Activated CD8-positive, alpha-beta memory T cell treated with anti-CD3 and anti-CD28 coated beads, Interleukin-2, amount 10 ng/mL, durations not matched to agents 7 days and 5 days (primary cell): ENCODE measurements at regions not wholly inside any gene's neighbourhood (a gene's known extent, or its start where the extent isn't known, plus 50 kb on each side); places are given as distances from the start of the nearest gene placed in this dataset.

ENCODE experiments used
- ATAC-seq: fragments of 150-1000 bp; cut with Tn5 transposase; one replicate; pipeline ENCODE4 v1.10.0; 2021; ENCODE audit warnings: moderate library complexity
- CTCF ChIA-PET: fragments of 350-600 bp; sonication (Branson Sonifier 250); formaldehyde crosslinking; loops from one replicate; lab custom pipeline; 2021; ENCODE audit warnings: antibody characterized with exemption; lab: Charles Lee
- DNase-seq: peaks from one replicate; pipeline ENCODE4 v3.0.0-alpha.2; 2020
- H3K27ac Mint-ChIP-seq: one replicate; pipeline ENCODE4 v1.8.0; 2021; ENCODE audit warnings: mild to moderate bottlenecking, mixed read lengths
- H3K27me3 Mint-ChIP-seq: one replicate; pipeline ENCODE4 v1.8.0; 2021; ENCODE audit warnings: mixed read lengths
- H3K36me3 Mint-ChIP-seq: one replicate; pipeline ENCODE4 v1.8.0; 2021; ENCODE audit warnings: mild to moderate bottlenecking, mixed read lengths
- H3K4me1 Mint-ChIP-seq: one replicate; pipeline ENCODE4 v1.8.0; 2021; ENCODE audit warnings: mixed read lengths
- H3K4me3 Mint-ChIP-seq: one replicate; pipeline ENCODE4 v1.8.0; 2021; ENCODE audit warnings: mild to moderate bottlenecking, moderate library complexity, mixed read lengths
- H3K9me3 Mint-ChIP-seq: one replicate; pipeline ENCODE4 v1.8.0; 2022; ENCODE audit warnings: low read depth, mixed read lengths

DNA sequence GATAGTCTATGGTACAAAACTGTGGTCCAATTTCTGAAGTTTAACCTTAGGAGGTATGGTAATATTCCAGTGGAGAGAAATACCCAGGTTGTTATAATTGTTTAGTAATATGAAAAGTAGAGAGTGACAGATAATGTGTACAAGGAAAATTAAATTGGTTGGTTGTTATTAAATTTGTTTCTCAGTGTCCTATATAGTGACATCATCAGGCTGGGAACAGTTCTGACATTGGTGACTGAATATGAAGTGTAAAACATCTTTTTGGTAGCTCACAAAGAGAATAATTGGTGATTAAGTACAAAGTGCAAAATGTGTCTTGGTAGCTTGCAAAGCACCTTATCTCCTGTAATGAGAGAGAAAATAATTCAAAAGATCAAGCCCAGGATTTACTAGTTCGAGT lies 1806.1 kb upstream of the CDH6 start:
- H3K27me3 Mint-ChIP-seq, result no peaks in the 10 kb centered on the region
- H3K9me3 Mint-ChIP-seq, result peaks cover 10% of the 10 kb centered on the region
- CTCF ChIA-PET, result no interaction called here
- no peaks in the 10 kb centered on the region for H3K4me1 Mint-ChIP-seq
- H3K4me3 Mint-ChIP-seq, result no peak overlapping the region
- no peaks in the 10 kb centered on the region for H3K36me3 Mint-ChIP-seq
- H3K27ac Mint-ChIP-seq, result no peak overlapping the region
- no peak for ATAC-seq
- no peak for DNase-seq

DNA sequence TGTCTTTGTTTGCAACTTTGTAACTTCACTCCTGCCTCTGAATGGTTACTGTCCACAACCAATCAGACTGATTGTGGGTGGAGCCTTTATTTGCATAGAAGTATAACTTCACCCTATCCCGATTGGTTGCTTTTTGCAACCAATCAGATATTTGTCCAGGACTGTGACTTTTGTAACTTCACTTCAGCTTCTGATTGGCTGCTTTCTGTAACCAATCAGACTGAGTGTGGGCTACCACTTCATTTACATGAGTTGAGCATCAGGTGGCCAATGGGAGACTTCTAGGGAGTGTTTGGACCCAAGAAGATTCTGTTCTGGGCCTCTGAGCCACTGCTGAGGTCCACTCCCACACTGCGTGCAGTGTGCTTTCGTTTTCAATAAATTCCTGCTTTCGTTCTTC lies 1810.7 kb upstream of the CDH6 start:
- Mint-ChIP-seq H3K36me3 (no peaks in the 10 kb centered on the region), H3K27ac (no peak overlapping the region), H3K9me3 (peaks cover 5% of the 10 kb centered on the region), H3K4me1 (no peaks in the 10 kb centered on the region), H3K27me3 (no peaks in the 10 kb centered on the region), H3K4me3 (no peak overlapping the region)
- no peak for ATAC-seq
- CTCF ChIA-PET, result no interaction called here
- DNase-seq, result no peak

DNA sequence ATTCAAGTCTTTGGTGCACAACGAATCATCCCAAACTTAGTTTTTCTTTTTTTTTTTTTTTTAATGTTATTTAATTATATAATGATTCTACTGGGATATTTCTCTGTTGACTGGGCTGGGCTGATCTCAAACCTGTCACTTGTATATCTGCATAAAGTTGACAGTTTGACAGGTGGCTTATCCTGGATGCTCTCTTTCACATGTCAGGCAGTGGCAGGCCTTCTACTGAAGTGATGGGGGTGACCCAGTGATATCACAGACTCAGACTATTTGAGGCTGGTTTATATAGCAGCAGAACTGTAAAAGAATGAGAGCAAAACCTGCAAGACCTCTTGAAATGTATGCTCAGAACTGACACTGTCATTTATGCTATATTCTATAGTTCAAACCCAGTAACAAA lies 1813.5 kb upstream of the CDH6 start:
- Mint-ChIP-seq H3K36me3 (no peaks in the 10 kb centered on the region), H3K4me3 (no peak overlapping the region), H3K9me3 (peaks cover 5% of the 10 kb centered on the region), H3K27ac (no peak overlapping the region), H3K4me1 (no peaks in the 10 kb centered on the region), H3K27me3 (no peaks in the 10 kb centered on the region)
- DNase-seq (no peak), ATAC-seq (no peak)
- CTCF ChIA-PET, result interaction anchor here (1.1 kb wide), 1 partner anchor 14 kb away, joined by 3 read pairs; no protein-coding TSS in a partner anchor

DNA sequence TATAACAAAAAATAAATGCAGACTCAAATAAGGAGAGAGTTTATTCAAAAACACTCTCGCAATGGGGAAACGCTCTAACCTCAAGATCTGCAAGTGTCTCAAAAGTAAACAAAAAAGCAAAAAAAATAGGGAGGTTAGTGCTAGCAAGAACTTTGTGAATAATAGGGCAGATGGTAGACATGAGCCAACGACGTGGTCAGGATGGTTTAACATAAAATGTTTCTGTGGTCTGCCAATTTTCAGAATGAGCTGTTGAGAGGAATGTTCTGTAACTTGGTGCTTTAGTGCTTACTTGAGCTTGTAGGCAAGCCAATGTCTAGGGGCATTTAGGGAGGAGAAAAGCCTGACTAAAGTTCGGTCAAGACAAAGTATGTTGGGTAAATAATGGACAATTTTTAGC lies 1813.9 kb upstream of the CDH6 start:
- DNase-seq (no peak), ATAC-seq (no peak)
- peaks cover 5% of the 10 kb centered on the region for H3K9me3 Mint-ChIP-seq
- CTCF ChIA-PET, result no interaction called here
- no peaks in the 10 kb centered on the region for H3K4me1 Mint-ChIP-seq
- no peak overlapping the region for H3K27ac Mint-ChIP-seq
- no peak overlapping the region for H3K4me3 Mint-ChIP-seq
- no peaks in the 10 kb centered on the region for H3K36me3 Mint-ChIP-seq
- no peaks in the 10 kb centered on the region for H3K27me3 Mint-ChIP-seq

DNA sequence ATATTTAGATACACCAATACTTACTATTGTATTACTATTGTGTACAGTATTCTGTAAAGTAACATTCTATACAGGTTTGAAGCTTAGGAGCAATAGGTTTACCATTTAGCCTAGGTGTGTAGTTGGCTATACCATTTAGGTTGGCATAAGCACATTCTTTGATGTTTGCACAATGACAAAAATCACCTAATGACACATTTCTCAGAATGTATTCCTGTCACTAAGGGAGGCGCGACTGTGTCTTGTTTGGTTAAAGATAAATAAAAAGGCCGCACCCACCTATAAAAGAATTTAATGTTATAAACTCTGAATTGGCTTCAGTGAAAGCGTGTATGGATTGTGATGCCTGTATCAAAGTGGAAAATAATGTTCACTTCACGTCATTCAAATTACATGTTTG lies 1815.4 kb upstream of the CDH6 start:
- DNase-seq, result no peak
- no peaks in the 10 kb centered on the region for H3K27me3 Mint-ChIP-seq
- ATAC-seq, result no peak
- H3K9me3 Mint-ChIP-seq, result peaks cover 5% of the 10 kb centered on the region
- no peaks in the 10 kb centered on the region for H3K4me1 Mint-ChIP-seq
- CTCF ChIA-PET, result no interaction called here
- H3K27ac Mint-ChIP-seq, result no peak overlapping the region
- H3K4me3 Mint-ChIP-seq, result no peak overlapping the region
- H3K36me3 Mint-ChIP-seq, result no peaks in the 10 kb centered on the region

DNA sequence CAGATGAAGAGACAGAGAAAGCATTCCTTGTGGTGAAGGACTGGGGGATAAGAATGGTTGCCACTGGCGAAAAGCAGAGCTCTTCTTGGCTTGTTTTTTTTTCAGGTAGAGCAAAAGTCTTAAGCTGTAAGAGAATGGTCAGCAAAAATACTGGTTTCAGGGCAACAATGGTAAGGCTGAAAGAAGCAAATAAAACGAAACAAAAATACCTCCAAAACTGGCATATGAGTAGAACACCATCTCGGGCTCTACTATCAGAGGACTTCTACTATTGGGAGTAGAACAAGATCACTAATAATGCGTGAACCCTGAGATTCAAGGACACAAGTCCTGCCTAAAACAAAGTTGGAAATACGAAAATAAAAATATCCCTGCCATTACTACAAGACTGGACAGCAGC lies 1823.2 kb upstream of the CDH6 start:
- no peak overlapping the region for H3K4me3 Mint-ChIP-seq
- CTCF ChIA-PET, result no interaction called here
- H3K36me3 Mint-ChIP-seq, result no peaks in the 10 kb centered on the region

DNA sequence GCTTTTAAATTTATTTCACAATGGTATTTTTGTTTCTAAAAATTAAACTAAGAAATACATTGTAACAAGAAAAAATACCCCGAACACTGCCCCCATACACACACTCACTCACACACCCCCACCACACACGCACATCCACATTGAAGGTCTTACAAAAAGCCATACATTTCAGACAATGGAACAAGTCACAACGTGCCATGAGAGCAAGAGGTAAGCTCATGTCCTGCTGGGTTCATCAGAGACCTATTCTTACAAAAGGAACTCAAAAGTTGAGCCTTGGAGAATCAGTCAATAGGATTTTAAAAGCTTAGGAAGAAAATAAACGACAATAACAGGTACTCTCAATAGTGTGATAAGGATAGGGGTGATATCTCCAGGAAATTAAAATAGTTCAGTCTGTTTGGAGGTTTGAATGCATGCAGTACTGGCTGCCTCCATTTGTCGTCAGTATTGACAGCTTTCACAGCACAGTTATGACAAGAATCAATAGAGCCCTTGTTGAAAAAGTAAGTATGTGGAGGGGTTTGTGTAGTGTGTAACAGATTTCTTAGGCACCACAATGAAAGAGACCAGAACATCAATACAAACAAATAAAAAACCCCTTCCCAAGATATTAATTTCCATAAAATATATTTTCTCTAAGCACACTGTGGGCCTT lies 1826.2 kb upstream of the CDH6 start:
- Mint-ChIP-seq H3K27me3 (no peaks in the 10 kb centered on the region), H3K4me3 (no peak overlapping the region), H3K4me1 (no peaks in the 10 kb centered on the region), H3K27ac (no peak overlapping the region), H3K36me3 (no peaks in the 10 kb centered on the region), H3K9me3 (peaks cover 15% of the 10 kb centered on the region)
- DNase-seq (no peak), ATAC-seq (no peak)
- CTCF ChIA-PET, result no interaction called here

More for the DNA sequence above, 1823.2 kb upstream of the CDH6 start:
- H3K9me3 Mint-ChIP-seq, result peaks cover 15% of the 10 kb centered on the region
- H3K27me3 Mint-ChIP-seq, result no peaks in the 10 kb centered on the region
- no peaks in the 10 kb centered on the region for H3K4me1 Mint-ChIP-seq
- DNase-seq (no peak), ATAC-seq (no peak)
- H3K27ac Mint-ChIP-seq, result no peak overlapping the region

DNA sequence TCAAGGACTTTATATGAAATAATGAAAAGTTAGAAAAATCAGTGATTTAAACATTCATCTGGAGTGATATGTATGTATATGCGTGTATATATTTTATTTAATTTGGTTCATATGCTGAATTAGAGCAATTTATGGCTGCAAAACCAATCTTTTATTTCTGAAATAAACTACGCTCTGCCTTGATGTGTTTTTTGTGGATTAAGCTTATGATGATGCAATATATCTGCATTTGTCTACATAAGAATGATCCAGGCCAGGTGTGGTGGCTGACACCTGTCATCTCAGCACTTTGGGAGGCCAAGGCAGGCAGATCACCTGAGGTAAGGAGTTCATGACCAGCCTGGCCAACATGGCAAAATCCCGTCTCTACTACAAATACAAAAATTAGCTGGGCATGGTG lies 1842.3 kb upstream of the CDH6 start:
- CTCF ChIA-PET, result no interaction called here

DNA sequence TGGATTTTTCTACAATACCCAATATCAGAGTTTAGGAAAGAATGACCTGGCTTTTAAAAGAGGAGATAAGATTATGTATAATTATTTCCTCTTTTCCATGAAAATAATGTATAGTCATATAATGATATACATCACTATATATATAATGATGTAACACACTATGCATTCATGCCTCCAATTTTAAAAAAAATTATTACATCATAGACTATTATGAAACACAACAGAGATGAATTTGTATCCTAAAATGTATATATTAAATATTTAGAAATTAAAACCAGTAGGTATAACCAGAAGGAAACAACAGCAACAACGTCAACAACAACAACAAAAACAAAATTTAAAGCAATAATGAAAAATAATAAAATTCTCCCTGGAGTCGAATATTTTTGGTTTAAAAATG lies 1856.5 kb upstream of the CDH6 start:
- no peaks in the 10 kb centered on the region for H3K4me1 Mint-ChIP-seq
- DNase-seq (no peak), ATAC-seq (no peak)
- no peak overlapping the region for H3K4me3 Mint-ChIP-seq
- no peaks in the 10 kb centered on the region for H3K27me3 Mint-ChIP-seq
- CTCF ChIA-PET, result no interaction called here
- peaks cover 12% of the 10 kb centered on the region for H3K9me3 Mint-ChIP-seq
- H3K36me3 Mint-ChIP-seq, result no peaks in the 10 kb centered on the region
- no peak overlapping the region for H3K27ac Mint-ChIP-seq

More for the DNA sequence above, 1842.3 kb upstream of the CDH6 start:
- no peak for DNase-seq
- no peaks in the 10 kb centered on the region for H3K9me3 Mint-ChIP-seq
- H3K4me1 Mint-ChIP-seq, result no peaks in the 10 kb centered on the region
- H3K36me3 Mint-ChIP-seq, result no peaks in the 10 kb centered on the region
- no peak overlapping the region for H3K27ac Mint-ChIP-seq
- H3K27me3 Mint-ChIP-seq, result no peaks in the 10 kb centered on the region
- no peak for ATAC-seq
- no peak overlapping the region for H3K4me3 Mint-ChIP-seq

DNA sequence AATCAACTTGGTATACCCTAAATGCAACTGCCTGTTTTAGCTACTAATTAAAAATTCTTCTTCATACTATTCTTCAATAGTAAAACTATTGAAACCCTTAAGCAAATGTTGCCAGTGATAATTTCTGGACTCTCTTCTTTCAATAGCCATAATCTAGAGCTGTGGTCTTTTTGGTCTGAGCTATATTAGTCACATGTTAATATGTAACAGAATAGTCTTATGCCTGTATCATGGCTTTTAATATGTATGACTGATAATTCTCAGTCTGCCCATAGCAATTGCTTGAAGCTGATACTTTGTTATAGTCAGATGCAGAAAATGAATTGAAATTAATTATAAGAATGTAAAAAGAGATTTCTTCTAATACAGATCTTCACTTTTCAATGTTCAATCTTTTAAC lies 1871.9 kb upstream of the CDH6 start:
- DNase-seq (no peak), ATAC-seq (no peak)
- no peaks in the 10 kb centered on the region for H3K27me3 Mint-ChIP-seq
- H3K4me1 Mint-ChIP-seq, result no peaks in the 10 kb centered on the region
- CTCF ChIA-PET, result no interaction called here
- peaks cover 11% of the 10 kb centered on the region for H3K9me3 Mint-ChIP-seq
- H3K36me3 Mint-ChIP-seq, result no peaks in the 10 kb centered on the region
- no peak overlapping the region for H3K4me3 Mint-ChIP-seq
- no peak overlapping the region for H3K27ac Mint-ChIP-seq

DNA sequence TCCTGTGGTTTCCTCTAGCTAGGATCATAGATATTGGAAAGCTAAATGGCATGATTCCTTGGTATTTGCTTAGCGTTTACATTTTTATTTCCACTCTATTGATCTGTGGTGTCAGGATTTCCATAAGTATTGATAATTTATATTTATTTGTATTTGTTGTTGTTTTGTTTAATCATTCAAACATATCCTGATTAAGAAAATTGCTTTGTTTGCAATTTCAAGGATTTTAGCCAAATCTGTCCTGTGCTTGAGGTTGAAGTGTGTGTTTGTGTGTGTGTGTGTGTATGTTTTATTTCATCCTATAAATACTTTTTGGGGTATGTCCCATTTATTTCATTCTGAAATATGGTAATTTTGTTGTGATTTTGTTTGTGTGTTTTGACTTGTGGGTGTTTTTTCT lies 1884.1 kb upstream of the CDH6 start:
- DNase-seq (no peak), ATAC-seq (no peak)
- H3K27ac Mint-ChIP-seq, result no peak overlapping the region
- H3K36me3 Mint-ChIP-seq, result no peaks in the 10 kb centered on the region
- no peaks in the 10 kb centered on the region for H3K4me1 Mint-ChIP-seq
- no peaks in the 10 kb centered on the region for H3K27me3 Mint-ChIP-seq
- CTCF ChIA-PET, result no interaction called here
- H3K9me3 Mint-ChIP-seq, result peaks cover 10% of the 10 kb centered on the region
- H3K4me3 Mint-ChIP-seq, result no peak overlapping the region

DNA sequence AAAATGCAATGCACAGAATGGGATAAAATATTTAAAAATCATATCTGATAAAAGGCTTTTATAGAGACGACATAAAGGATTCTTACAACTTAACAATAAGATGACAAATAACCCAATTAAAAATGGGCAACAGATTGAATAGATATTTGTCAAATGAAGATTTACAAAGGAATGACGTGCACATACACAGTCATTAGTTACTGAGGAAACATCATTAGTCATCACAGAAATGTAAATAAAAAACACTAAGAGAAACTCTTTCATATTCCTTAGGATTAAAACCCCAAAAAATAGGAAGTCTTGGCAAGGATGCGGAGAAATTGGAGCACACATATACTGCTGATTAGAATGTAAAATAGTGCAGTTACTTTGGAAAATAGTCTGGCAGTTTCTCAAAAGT lies 1886.0 kb upstream of the CDH6 start:
- no peaks in the 10 kb centered on the region for H3K4me1 Mint-ChIP-seq
- H3K4me3 Mint-ChIP-seq, result no peak overlapping the region

DNA sequence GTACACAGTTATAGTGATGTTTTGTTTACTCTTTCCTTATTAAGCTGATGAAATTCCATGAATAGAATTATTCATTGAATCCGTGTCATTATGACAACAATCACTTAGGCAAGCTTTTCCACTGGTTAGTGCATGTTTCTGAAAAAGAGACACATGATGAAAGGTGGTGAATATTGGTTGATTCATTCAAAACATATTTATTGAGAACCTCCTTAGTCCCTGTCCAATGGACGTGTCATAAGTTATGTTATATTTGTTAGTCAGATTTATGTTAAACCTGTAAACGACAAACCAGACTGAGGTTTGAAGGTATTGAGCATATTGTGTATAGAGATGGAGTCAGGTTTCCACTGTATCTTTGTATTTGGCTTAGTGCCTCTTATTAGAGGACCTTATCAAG lies 1888.9 kb upstream of the CDH6 start:
- H3K36me3 Mint-ChIP-seq, result no peaks in the 10 kb centered on the region
- H3K4me3 Mint-ChIP-seq, result no peak overlapping the region
- ATAC-seq, result no peak
- H3K27ac Mint-ChIP-seq, result no peak overlapping the region
- no peaks in the 10 kb centered on the region for H3K27me3 Mint-ChIP-seq
- H3K9me3 Mint-ChIP-seq, result peaks cover 8% of the 10 kb centered on the region
- H3K4me1 Mint-ChIP-seq, result no peaks in the 10 kb centered on the region
- DNase-seq, result no peak
- CTCF ChIA-PET, result no interaction called here

More for the DNA sequence above, 1886.0 kb upstream of the CDH6 start:
- ATAC-seq (no peak), DNase-seq (no peak)
- CTCF ChIA-PET, result no interaction called here
- Mint-ChIP-seq H3K27ac (no peak overlapping the region), H3K27me3 (no peaks in the 10 kb centered on the region), H3K36me3 (no peaks in the 10 kb centered on the region), H3K9me3 (peaks cover 10% of the 10 kb centered on the region)

DNA sequence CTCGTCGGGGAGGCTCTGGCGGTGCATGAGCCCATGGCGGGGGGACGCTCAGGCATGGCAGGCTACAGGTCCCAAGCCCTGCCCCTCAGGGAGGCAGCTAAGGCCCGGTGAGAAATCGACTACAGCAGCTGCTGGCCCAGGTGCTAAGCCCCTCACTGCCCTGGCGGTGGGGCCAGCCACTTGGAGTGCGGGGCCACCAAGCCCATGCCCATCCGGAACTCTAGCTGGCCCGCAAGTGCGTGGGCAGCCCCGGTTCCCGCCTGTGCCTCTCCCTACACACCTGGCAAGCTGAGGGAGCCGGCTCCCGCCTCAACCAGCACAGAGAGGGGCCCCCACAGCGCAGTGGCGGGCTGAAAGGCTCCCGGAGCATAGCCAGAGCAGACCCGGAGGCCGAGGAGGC lies 1896.9 kb upstream of the CDH6 start:
- H3K4me1 Mint-ChIP-seq, result no peaks in the 10 kb centered on the region
- H3K36me3 Mint-ChIP-seq, result no peaks in the 10 kb centered on the region
- no peak overlapping the region for H3K27ac Mint-ChIP-seq
- ATAC-seq, result no peak
- peaks cover 4% of the 10 kb centered on the region for H3K9me3 Mint-ChIP-seq
- CTCF ChIA-PET, result no interaction called here
- H3K4me3 Mint-ChIP-seq, result no peak overlapping the region
- H3K27me3 Mint-ChIP-seq, result no peaks in the 10 kb centered on the region
- no peak for DNase-seq

DNA sequence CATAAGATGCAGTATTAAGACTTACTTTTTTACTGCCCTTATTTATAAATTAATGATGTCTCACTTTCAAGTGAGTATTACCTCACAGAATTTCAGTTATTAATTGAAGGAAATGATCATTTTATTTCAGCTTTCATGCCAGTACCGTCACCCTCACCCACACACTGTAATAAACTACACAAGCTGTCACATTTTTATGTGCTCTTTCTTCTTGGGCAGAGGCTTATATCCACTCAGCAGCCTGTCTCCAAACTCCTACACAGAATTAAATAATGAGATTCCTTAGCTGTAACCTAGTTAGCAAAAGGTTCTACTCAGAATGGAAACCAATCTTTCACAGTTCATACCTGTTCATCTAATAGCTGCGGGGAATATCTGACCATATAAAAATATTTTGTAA lies 1915.8 kb upstream of the CDH6 start:
- Mint-ChIP-seq H3K4me1 (no peaks in the 10 kb centered on the region), H3K27me3 (no peaks in the 10 kb centered on the region), H3K36me3 (no peaks in the 10 kb centered on the region), H3K9me3 (peaks cover 5% of the 10 kb centered on the region), H3K27ac (no peak overlapping the region), H3K4me3 (no peak overlapping the region)
- CTCF ChIA-PET, result no interaction called here
- DNase-seq (no peak), ATAC-seq (no peak)
